B cell (primary cell): ENCODE measurements at regions not wholly inside any gene's neighbourhood (a gene's known extent, or its start where the extent isn't known, plus 50 kb on each side); places are given as distances from the start of the nearest gene placed in this dataset.

ENCODE experiments used
- ATAC-seq: fragments of 200-7000 bp; cut with Tn5 transposase; one replicate; pipeline ENCODE4 v1.10.0; 2021; ENCODE audit warnings: low read depth, mild to moderate bottlenecking, moderate number of reproducible peaks, moderate library complexity
- CTCF ChIA-PET: fragments of 350-600 bp; sonication (Branson Sonifier 250); formaldehyde crosslinking; loops from one replicate; lab custom pipeline; 2021; ENCODE audit warnings: antibody characterized with exemption, inconsistent platforms; lab: Charles Lee
- POLR2A ChIA-PET: fragments of 350-600 bp; sonication (Branson Sonifier 250); formaldehyde crosslinking; loops from one replicate; lab custom pipeline; 2021; ENCODE audit warnings: antibody characterized with exemption; lab: Charles Lee
- DNase-seq: peaks from one replicate; pipeline ENCODE4 v3.0.0; 2013
- H2AFZ ChIP-seq: 2 replicates; pipeline ENCODE4 v1.6.1; 2012; ENCODE audit warnings: mild to moderate bottlenecking, low read depth, low read length; ENCODE audit not compliant: insufficient read depth, poor library complexity, severe bottlenecking
- H3K27ac ChIP-seq, 2 donors: 1 replicate in 1 of 2; 2 replicates in 1 of 2; pipeline ENCODE4 v1.5.1; 2012 to 2013; ENCODE audit warnings: low read length in 2 of 2, mild to moderate bottlenecking in 2 of 2, moderate library complexity in 1 of 2
- H3K27me3 ChIP-seq, 4 experiments: fragments of 200-600 bp in 1 of 4; sonication (generic) in 1 of 4; replicated peaks in 1 of 4; 1 replicate in 2 of 4; 2 replicates in 2 of 4; pipeline versions ENCODE4 v1.6.1 to v1.7.0; 2013 to 2016; ENCODE audit warnings: low read length in 3 of 4, mild to moderate bottlenecking in 2 of 4, mixed read lengths in 1 of 4, moderate library complexity in 1 of 4; ENCODE audit not compliant: insufficient read depth in 4 of 4, control insufficient read depth in 3 of 4; ENCODE audit errors: control extremely low read depth in 1 of 4
- H3K36me3 ChIP-seq, 2 experiments: replicated peaks in 1 of 2; 1 replicate in 1 of 2; 2 replicates in 1 of 2; pipeline versions ENCODE4 v1.6.1 to v1.7.1; 2013; ENCODE audit warnings: low read length in 1 of 2; ENCODE audit not compliant: insufficient read depth in 2 of 2, control insufficient read depth in 1 of 2; ENCODE audit errors: control extremely low read depth in 1 of 2, extremely low read depth in 1 of 2
- H3K4me1 ChIP-seq, 2 donors: fragments of 200-600 bp in 1 of 2; sonication (generic) in 1 of 2; 1 replicate in 1 of 2; 2 replicates in 1 of 2; pipeline versions ENCODE4 v1.5.1 to v1.6.1; 2013 to 2017; ENCODE audit warnings: low read length in 2 of 2; ENCODE audit not compliant: control insufficient read depth in 2 of 2, insufficient read depth in 2 of 2
- H3K4me2 ChIP-seq: replicated peaks from 2 replicates; pipeline ENCODE3; 2012; ENCODE audit warnings: mild to moderate bottlenecking, low read depth, low read length; ENCODE audit not compliant: poor library complexity, severe bottlenecking
- H3K4me3 ChIP-seq, 5 experiments: fragments of 200-600 bp in 1 of 5; sonication (generic) in 1 of 5; 1 replicate in 3 of 5; 2 replicates in 2 of 5; pipeline versions ENCODE4 v1.5.1 to v1.7.0; 2011 to 2016; ENCODE audit warnings: low read length in 4 of 5, mild to moderate bottlenecking in 4 of 5, low read depth in 2 of 5, control low read depth in 1 of 5, moderate library complexity in 1 of 5; ENCODE audit not compliant: insufficient read depth in 1 of 5; ENCODE audit errors: control extremely low read depth in 1 of 5, extremely low read depth in 1 of 5
- H3K79me2 ChIP-seq: fragments of 200-600 bp; sonication (generic); one replicate; pipeline ENCODE4 v1.6.0; 2016; ENCODE audit warnings: low read length; ENCODE audit not compliant: control insufficient read depth, insufficient read depth
- H3K9ac ChIP-seq: fragments of 200-600 bp; sonication (generic); 2 replicates; pipeline ENCODE4 v1.6.1; 2017; ENCODE audit warnings: mild to moderate bottlenecking, low read length, moderate library complexity
- H3K9me3 ChIP-seq, 3 donors: one replicate each; pipeline versions ENCODE4 v1.6.1 to v1.7.1; 2013; ENCODE audit warnings: low read length in 2 of 3; ENCODE audit not compliant: control insufficient read depth in 2 of 3, insufficient read depth in 1 of 3; ENCODE audit errors: control extremely low read depth in 1 of 3
- H4K20me1 ChIP-seq: 2 replicates; pipeline ENCODE4 v1.6.0; 2012; ENCODE audit warnings: mild to moderate bottlenecking, low read length; ENCODE audit not compliant: insufficient read depth, control insufficient read depth, poor library complexity, severe bottlenecking
- H3K27ac Mint-ChIP-seq: one replicate; pipeline ENCODE4 v1.8.0; 2021; ENCODE audit warnings: mixed read lengths
- H3K27me3 Mint-ChIP-seq: one replicate; pipeline ENCODE4 v1.8.0; 2021; ENCODE audit warnings: mixed read lengths
- H3K4me1 Mint-ChIP-seq: one replicate; pipeline ENCODE4 v1.8.0; 2021; ENCODE audit warnings: mixed read lengths
- H3K4me3 Mint-ChIP-seq: one replicate; pipeline ENCODE4 v1.8.0; 2021; ENCODE audit warnings: mixed read lengths
- H3K9me3 Mint-ChIP-seq: one replicate; pipeline ENCODE4 v1.8.0; 2022; ENCODE audit warnings: mixed read lengths; ENCODE audit not compliant: insufficient read depth
- CTCF ChIP-seq: fragments of 200-600 bp; IDR thresholded peaks from one replicate; pipeline ENCODE4 v1.8.0; 2022; ENCODE audit warnings: antibody characterized with exemption, mild to moderate bottlenecking
- EZH2 ChIP-seq: IDR thresholded peaks from 2 replicates; pipeline ENCODE4 v1.6.1; 2012; ENCODE audit warnings: borderline replicate concordance, low read depth, mild to moderate bottlenecking, moderate library complexity, low read length; ENCODE audit not compliant: insufficient read depth, poor library complexity, severe bottlenecking
- WGBS: methylation state at CpG from one replicate; pipeline ENCODE4 v1.1.5; 2013; ENCODE audit warnings: missing lambda C conversion rate; ENCODE audit not compliant: insufficient coverage; 5-methylcytosine and 5-hydroxymethylcytosine counted together
- intact Hi-C: fragments of 100-400 bp; cut with micrococcal nuclease; formaldehyde crosslinking; loops from one replicate; pipeline ENCODE4 v1.10.0; 2022

- no peak overlapping the region for H3K4me2 ChIP-seq
- no peak overlapping the region for H3K9ac ChIP-seq
- CTCF ChIA-PET: no interaction called here
- H3K27me3 ChIP-seq: no peaks in the 10 kb centered on the region
- Mint-ChIP-seq H3K9me3 (no peaks in the 10 kb centered on the region), H3K4me3 (no peak overlapping the region), H3K27me3 (no peaks in the 10 kb centered on the region), H3K27ac (no peak overlapping the region), H3K4me1 (no peaks in the 10 kb centered on the region)
- DNase-seq (no peak), ATAC-seq (no peak)
- TF ChIP-seq EZH2 (no peak), CTCF (no peak)
- H3K79me2 ChIP-seq: no peaks in the 10 kb centered on the region
- POLR2A ChIA-PET: no interaction called here
- no peaks in the 10 kb centered on the region for H3K36me3 ChIP-seq
- H2AFZ ChIP-seq: no peak overlapping the region
- peaks cover 0 to 2% (median 1%) of the 10 kb centered on the region in 3 donors for H3K9me3 ChIP-seq
- no peak overlapping the region for H3K27ac ChIP-seq
- no peak overlapping the region for H3K4me3 ChIP-seq
- intact Hi-C loops: no loop called here
- no peaks in the 10 kb centered on the region for H3K4me1 ChIP-seq
- no CpG with 5 or more reads among the region's 1 CpG for WGBS
- no peaks in the 10 kb centered on the region for H4K20me1 ChIP-seq
Observed at GRCh38 chr17:12282056-12282455, 261.4 kb downstream of the MAP2K4 start.

DNA sequence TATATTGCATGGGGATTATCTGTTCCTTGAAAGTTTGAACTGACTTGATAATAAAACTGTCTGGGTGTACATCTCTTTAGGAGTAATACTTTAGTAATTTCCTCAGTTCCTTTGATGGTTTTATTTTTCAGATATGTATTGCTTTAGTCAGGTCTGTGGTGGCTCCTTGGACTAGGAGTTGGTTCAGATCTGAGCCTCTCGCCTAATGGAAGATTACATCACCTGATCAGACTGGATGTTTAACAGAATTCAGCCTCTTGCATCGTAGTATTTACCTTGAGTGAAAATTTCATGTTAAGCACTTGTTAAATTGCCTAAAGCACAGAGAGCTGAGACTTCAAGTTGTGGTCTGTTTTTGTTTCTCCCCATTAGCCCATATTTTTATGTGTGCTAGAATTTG, 267.3 kb downstream of the MAP2K4 start:
- WGBS: no CpG with 5 or more reads among the region's 2 CpGs
- Mint-ChIP-seq H3K4me3 (no peak overlapping the region), H3K27me3 (no peaks in the 10 kb centered on the region), H3K4me1 (no peaks in the 10 kb centered on the region), H3K27ac (no peak overlapping the region), H3K9me3 (no peaks in the 10 kb centered on the region)
- no peak for DNase-seq
- peaks cover 0 to 6% (median 0%) of the 10 kb centered on the region in 3 donors for H3K9me3 ChIP-seq
- H3K4me1 ChIP-seq: no peaks in the 10 kb centered on the region
- TF ChIP-seq EZH2: no peak
- TF ChIP-seq CTCF: no peak
- H3K36me3 ChIP-seq: no peaks in the 10 kb centered on the region
- no peak for ATAC-seq
- CTCF ChIA-PET: no interaction called here
- POLR2A ChIA-PET: no interaction called here
- intact Hi-C loops: no loop called here
- H3K27ac ChIP-seq: no peak overlapping the region
- no peaks in the 10 kb centered on the region for H4K20me1 ChIP-seq
- no peak overlapping the region for H3K4me3 ChIP-seq
- no peak overlapping the region for H3K9ac ChIP-seq
- no peak overlapping the region for H2AFZ ChIP-seq
- no peak overlapping the region for H3K4me2 ChIP-seq
- H3K27me3 ChIP-seq: no peaks in the 10 kb centered on the region
- H3K79me2 ChIP-seq: no peaks in the 10 kb centered on the region
